ENCODE measurements at regions not wholly inside any gene's neighbourhood (a gene's known extent, or its start where the extent isn't known, plus 50 kb on each side); places are given as distances from the start of the nearest gene placed in this dataset.
A peak's percentile ranks its signal among the peaks of the same experiment; 100 is the strongest.

DNA sequence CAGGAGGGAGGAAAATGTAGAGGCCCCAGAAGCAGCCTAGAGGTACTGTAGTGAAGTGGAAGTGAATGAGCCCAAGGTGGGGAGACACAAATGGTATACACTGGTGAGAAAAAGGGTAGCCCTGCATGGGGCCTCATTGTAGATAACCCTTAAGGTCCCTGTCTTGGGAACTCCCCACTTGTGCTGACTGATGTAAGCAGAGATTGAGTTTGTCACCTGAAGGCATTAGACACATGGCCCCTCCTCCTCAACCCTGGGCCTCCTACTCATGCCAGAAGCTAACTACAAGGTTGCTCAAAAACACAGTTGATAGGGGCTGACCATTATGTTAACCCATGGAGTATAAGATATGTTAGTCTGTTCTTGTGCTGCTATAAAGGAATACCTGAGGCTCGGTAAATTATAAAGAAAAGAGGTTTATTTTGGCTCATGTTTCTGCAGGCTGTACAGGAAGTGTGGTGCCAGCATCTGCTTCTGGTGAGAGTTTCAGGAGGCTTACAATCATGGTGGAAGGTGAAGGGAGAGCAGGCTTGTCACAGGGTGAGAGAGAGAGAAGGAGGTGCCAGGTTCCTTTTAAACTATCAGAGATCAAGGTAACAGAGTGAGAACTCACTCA, 84.6 kb upstream of the RNU6-1 start:
- Histone ChIP-seq H3K4me1 (peaks cover 0 to 42% (median 38%) of the 10 kb centered on the region in 4 donors), H3K36me3 (no peaks in the 10 kb centered on the region), H3K27me3 (no peaks in the 10 kb centered on the region), H3K4me3 (no peak overlapping the region), H3K9me3 (no peaks in the 10 kb centered on the region), H3K27ac (peak overlapping the region in 1 of 4 donors; percentile 44)
- intact Hi-C loops (cut with DNase I): loop anchor here (5.0 kb wide), 1 partner anchor 37 kb away; no protein-coding TSS in a partner anchor
- 95 to 99% methylated on average over 1 of the region's 1 CpG for whole genome bisulfite sequencing, 2 donors
- no peak for DNase-seq
- TF ChIP-seq POLR2A (IDR thresholded peaks at IDR 0.05) (no peak), POLR2AphosphoS5 (IDR thresholded peaks at IDR 0.05) (no peak), EP300 (IDR thresholded peaks at IDR 0.05) (no peak)
- TF ChIP-seq, protein P1, sequence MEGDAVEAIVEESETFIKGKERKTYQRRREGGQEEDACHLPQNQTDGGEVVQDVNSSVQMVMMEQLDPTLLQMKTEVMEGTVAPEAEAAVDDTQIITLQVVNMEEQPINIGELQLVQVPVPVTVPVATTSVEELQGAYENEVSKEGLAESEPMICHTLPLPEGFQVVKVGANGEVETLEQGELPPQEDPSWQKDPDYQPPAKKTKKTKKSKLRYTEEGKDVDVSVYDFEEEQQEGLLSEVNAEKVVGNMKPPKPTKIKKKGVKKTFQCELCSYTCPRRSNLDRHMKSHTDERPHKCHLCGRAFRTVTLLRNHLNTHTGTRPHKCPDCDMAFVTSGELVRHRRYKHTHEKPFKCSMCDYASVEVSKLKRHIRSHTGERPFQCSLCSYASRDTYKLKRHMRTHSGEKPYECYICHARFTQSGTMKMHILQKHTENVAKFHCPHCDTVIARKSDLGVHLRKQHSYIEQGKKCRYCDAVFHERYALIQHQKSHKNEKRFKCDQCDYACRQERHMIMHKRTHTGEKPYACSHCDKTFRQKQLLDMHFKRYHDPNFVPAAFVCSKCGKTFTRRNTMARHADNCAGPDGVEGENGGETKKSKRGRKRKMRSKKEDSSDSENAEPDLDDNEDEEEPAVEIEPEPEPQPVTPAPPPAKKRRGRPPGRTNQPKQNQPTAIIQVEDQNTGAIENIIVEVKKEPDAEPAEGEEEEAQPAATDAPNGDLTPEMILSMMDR (IDR thresholded peaks at IDR 0.05): no peak

DNA sequence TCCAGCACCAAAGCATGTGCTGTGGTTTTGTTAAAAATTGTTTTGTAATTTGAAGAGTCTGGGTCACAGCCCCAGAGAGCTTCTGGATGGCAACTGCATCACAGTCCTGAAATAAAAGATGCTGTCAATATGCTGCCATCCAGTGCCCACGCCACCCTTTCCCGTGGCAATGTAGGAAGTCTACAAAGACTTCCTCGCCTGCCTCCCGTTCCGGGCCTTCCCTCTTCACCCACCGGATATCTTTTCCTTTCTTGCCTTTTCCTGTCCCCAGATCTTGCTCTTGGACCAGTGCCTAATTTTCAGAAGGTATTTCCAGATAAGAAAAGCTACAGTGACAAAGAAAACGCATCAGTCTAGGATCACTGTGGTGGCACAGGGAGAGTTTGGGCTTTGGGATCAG, 85.3 kb upstream of the RNU6-1 start:
- H3K9me3 ChIP-seq: no peaks in the 10 kb centered on the region
- intact Hi-C loops (cut with DNase I): no loop called here
- H3K27ac ChIP-seq: no peak overlapping the region
- no peaks in the 10 kb centered on the region for H3K36me3 ChIP-seq
- TF ChIP-seq, protein P1 (IDR thresholded peaks at IDR 0.05): no peak
- no peak for TF ChIP-seq POLR2AphosphoS5 (IDR thresholded peaks at IDR 0.05)
- TF ChIP-seq EP300 (IDR thresholded peaks at IDR 0.05): no peak
- TF ChIP-seq POLR2A (IDR thresholded peaks at IDR 0.05): no peak
- 89 to 94% methylated on average over 7 of the region's 7 CpGs for WGBS, 2 donors
- H3K27me3 ChIP-seq: no peaks in the 10 kb centered on the region
- DNase-seq: no peak
- no peak overlapping the region for H3K4me3 ChIP-seq
- peaks cover 0 to 42% (median 40%) of the 10 kb centered on the region in 4 donors for H3K4me1 ChIP-seq

DNA sequence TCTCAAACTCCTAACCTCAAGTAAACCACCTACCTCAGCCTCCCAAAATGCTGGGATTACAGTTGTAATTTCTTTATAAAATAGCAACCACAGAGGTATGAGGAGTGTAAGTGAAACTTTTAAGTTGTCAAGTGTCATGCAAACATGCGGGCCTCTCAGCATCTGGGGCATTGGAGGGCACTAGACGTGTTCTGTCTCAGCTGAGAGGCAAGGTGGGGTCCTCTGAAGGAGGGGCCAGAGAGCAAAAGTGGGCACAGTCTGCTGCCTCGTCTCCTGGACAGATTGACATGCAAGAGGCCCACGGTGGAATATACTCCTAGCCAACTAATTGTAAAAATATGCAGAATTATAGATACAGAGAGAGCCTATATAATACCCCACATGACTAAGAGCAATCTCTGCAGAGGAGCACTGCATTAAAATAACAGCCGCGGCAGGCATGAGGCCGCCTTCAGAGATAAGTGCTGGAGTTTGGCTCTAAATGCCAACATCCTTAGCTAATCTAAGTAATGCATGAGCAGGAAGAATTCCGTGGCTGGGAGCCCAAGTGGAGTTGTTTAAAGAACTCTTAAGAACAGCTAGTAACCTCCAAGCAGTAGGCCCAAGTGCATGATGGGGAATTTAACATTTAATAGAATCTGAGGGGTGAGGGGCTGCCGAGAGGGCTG, 87.8 kb upstream of the RNU6-1 start:
- Histone ChIP-seq H3K4me1 (peaks cover 0 to 42% (median 41%) of the 10 kb centered on the region in 4 donors), H3K27ac (peak overlapping the region; percentile 75 to 86 (median 76)), H3K36me3 (no peaks in the 10 kb centered on the region), H3K9me3 (no peaks in the 10 kb centered on the region), H3K4me3 (no peak overlapping the region), H3K27me3 (no peaks in the 10 kb centered on the region)
- DNase-seq: peak; percentile 88
- intact Hi-C loops (cut with DNase I): no loop called here
- WGBS, 2 donors: 45 to 60% methylated on average over 9 of the region's 9 CpGs
- TF ChIP-seq POLR2A (IDR thresholded peaks at IDR 0.05): no peak
- peak in 3 of 4 donors; percentile 32 to 46 (median 39) for TF ChIP-seq POLR2AphosphoS5 (IDR thresholded peaks at IDR 0.05)

DNA sequence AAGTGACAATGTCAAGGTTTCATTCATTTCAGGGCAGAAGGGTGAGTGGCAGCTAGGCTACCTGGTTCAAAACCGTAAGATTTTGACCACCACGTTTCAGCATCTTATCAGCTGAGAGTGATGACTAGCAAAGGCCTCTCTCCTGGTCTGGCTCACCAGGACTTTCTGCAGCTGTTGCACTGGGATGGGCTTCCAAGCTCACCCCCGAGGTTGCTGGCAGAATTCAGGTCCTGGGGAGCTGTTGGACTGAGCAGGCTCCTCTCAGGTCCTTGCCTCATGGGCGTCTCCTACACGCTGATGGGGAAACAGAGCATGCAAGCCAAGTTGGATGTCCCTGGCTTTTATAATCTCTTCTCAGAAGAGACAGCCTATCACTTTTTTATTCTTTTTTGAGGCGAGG, 88.8 kb upstream of the RNU6-1 start:
- no peak for DNase-seq
- Histone ChIP-seq H3K36me3 (no peaks in the 10 kb centered on the region), H3K9me3 (no peaks in the 10 kb centered on the region), H3K27ac (peak overlapping the region in 3 of 4 donors; percentile 75 to 86 (median 75)), H3K4me3 (no peak overlapping the region), H3K4me1 (peaks cover 0 to 38% (median 33%) of the 10 kb centered on the region in 4 donors), H3K27me3 (no peaks in the 10 kb centered on the region)
- intact Hi-C loops (cut with DNase I): no loop called here
- no peak for TF ChIP-seq POLR2AphosphoS5 (IDR thresholded peaks at IDR 0.05)
- TF ChIP-seq, protein P1 (IDR thresholded peaks at IDR 0.05): no peak
- TF ChIP-seq POLR2A (IDR thresholded peaks at IDR 0.05): no peak
- TF ChIP-seq EP300 (IDR thresholded peaks at IDR 0.05): no peak
- 72 to 75% methylated on average over 6 of the region's 6 CpGs for WGBS, 2 donors

DNA sequence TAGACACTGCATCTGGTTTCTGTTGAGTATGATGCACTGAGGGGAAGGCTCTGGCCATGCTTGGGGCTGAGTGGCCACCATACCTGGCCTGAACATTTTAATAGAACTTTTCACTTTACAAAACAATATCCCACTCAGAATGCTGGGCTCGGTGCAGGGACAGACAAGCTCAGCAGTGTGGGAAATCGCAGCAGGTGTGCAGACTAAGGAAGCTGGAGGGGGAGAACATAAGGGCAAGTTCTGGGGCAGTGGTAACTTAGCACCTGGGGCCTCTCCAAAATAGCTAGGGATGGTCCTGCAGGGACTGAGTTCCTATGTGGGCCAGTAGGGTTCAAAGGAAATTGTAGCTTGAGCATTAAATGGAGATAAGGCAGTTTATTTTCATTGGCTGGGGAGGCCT, 90.9 kb upstream of the RNU6-1 start:
- H3K4me1 ChIP-seq: peaks cover 0 to 32% (median 29%) of the 10 kb centered on the region in 4 donors

More for the DNA sequence above, 90.9 kb upstream of the RNU6-1 start:
- Histone ChIP-seq H3K36me3 (no peaks in the 10 kb centered on the region), H3K4me3 (no peak overlapping the region), H3K9me3 (no peaks in the 10 kb centered on the region), H3K27ac (no peak overlapping the region), H3K27me3 (no peaks in the 10 kb centered on the region)
- intact Hi-C loops (cut with DNase I): no loop called here
- no peak for DNase-seq
- WGBS, 2 donors: 90 to 96% methylated on average over 2 of the region's 2 CpGs
- no peak for TF ChIP-seq EP300 (IDR thresholded peaks at IDR 0.05)
- TF ChIP-seq POLR2AphosphoS5 (IDR thresholded peaks at IDR 0.05): no peak
- no peak for TF ChIP-seq POLR2A (IDR thresholded peaks at IDR 0.05)
- TF ChIP-seq, protein P1 (IDR thresholded peaks at IDR 0.05): no peak
